ENCODE measurements at regions not wholly inside any gene's neighbourhood (a gene's known extent, or its start where the extent isn't known, plus 50 kb on each side); places are given as distances from the start of the nearest gene placed in this dataset.

- intact Hi-C loops (cut with DNase I): no loop called here
- TF ChIP-seq CTCF (IDR thresholded peaks at IDR 0.05): no peak
- no peak for TF ChIP-seq POLR2A (IDR thresholded peaks at IDR 0.05)
- Histone ChIP-seq H3K27me3 (no peaks in the 10 kb centered on the region), H3K4me3 (replicated peaks in 1 of 3) (no peak overlapping the region), H3K36me3 (no peaks in the 10 kb centered on the region), H3K4me1 (peaks cover 0 to 5% of the 10 kb centered on the region in 2 donors), H3K9me3 (no peaks in the 10 kb centered on the region), H3K27ac (no peak overlapping the region)
- no peak for DNase-seq
- WGBS, 2 donors: 96% methylated on average over 5 of the region's 5 CpGs
These were observed 230.4 kb upstream of the HS6ST1 start for GRCh38 chr2:128549094-128549493.

DNA sequence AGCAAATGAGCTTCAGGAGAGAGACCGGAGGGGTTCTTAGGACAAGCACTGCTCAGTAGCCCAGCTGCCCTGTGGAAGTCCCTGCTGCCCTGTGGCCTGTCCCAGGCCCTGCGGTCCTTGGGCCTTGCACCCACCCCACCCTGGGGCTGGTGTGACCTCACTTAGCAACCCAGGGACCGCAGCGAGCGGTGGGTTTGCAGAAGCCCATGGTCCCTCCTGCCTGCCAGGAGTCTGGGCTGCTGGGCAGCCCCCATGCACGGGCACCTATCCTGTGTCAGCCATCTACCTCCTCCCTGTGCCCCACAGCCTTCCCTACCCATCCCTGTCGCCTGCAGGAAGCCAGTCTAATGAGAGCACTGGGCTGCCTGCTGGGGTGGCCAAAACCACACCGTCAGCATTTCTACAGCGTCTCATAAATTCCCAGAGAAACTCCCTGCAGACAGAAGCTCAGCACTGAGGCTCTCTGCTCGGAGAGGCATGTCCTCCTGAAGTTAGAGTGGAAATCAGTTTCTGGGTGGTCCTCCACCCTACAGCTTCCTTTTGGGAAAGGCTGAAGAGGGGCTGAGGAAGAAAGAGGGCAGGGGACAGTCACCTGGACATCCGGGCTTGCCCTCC is 231.1 kb upstream of the HS6ST1 start:
- WGBS, 2 donors: 75 to 78% methylated on average over 10 to 11 of the region's 11 CpGs
- H3K4me3 ChIP-seq (replicated peaks in 1 of 3): no peak overlapping the region

GRCh38 chr2:128550389-128550788 is 231.7 kb upstream of the HS6ST1 start:
- Histone ChIP-seq H3K9me3 (no peaks in the 10 kb centered on the region), H3K4me3 (replicated peaks in 1 of 3) (no peak overlapping the region), H3K4me1 (no peaks in the 10 kb centered on the region), H3K27ac (no peak overlapping the region), H3K36me3 (no peaks in the 10 kb centered on the region), H3K27me3 (no peaks in the 10 kb centered on the region)
- no peak for TF ChIP-seq POLR2A (IDR thresholded peaks at IDR 0.05)
- no peak for TF ChIP-seq CTCF (IDR thresholded peaks at IDR 0.05)
- WGBS, 2 donors: 89% methylated on average over 6 of the region's 6 CpGs
- no peak for DNase-seq
- intact Hi-C loops (cut with DNase I): no loop called here

More for the DNA sequence above, 231.1 kb upstream of the HS6ST1 start:
- no peak overlapping the region for H3K27ac ChIP-seq
- DNase-seq: no peak
- intact Hi-C loops (cut with DNase I): no loop called here
- peaks cover 0 to 3% of the 10 kb centered on the region in 2 donors for H3K4me1 ChIP-seq
- no peaks in the 10 kb centered on the region for H3K9me3 ChIP-seq
- no peaks in the 10 kb centered on the region for H3K36me3 ChIP-seq
- no peaks in the 10 kb centered on the region for H3K27me3 ChIP-seq
- TF ChIP-seq POLR2A (IDR thresholded peaks at IDR 0.05) (no peak), CTCF (IDR thresholded peaks at IDR 0.05) (no peak)

DNA sequence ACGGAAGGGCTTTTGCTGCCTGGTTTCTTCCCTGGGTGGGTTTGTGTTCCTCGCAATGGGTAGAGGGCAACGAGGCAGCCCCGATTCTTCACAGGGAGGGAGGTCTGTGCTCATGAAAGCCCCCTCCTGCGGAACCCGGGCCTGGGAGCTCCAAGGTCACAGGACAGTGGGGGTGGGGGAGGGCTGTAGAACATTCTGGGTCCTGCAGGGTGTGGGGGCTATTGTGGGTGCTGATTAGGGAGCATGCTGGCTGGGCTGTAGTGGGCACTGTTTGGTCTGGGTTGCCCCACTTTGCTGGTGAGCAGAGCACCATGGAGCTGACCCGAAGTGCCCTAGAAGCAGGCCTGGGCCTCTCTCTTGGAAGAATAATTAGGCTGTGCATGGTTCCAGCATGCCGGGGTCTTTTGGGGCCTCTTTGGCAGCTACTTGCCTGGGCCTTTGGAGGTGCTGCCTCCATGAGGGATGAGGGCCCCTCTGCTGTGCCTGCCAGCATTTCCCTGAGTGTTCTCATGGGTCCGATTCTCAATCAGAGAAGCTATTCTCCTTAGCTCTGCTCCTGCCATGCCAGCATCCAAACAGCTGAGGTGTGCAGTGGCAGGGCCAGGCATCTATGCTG is 232.2 kb upstream of the HS6ST1 start:
- intact Hi-C loops (cut with DNase I): no loop called here
- no peak for TF ChIP-seq POLR2A (IDR thresholded peaks at IDR 0.05)
- H3K4me3 ChIP-seq (replicated peaks in 1 of 3): no peak overlapping the region

DNA sequence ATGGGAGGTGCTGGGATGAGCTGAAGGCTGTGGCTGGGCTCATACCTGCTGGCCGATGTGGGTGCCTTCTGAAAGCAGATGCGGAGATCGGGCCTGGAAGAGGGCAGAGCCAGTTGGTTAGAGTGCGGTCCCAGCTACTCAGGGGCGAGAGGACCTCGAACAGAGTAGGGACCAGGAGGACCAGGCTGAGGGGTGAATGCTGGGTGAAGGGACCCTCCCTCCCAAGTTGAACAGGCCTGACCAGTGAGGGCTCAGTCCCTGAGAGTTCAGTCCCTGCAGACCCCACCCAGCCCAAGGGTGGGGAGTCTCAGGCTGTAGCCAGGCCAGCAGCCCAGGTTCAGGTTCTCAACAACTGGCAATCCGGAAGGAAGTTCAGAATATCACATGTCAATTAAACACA is 232.8 kb upstream of the HS6ST1 start:
- Histone ChIP-seq H3K27me3 (no peaks in the 10 kb centered on the region), H3K36me3 (no peaks in the 10 kb centered on the region), H3K9me3 (no peaks in the 10 kb centered on the region), H3K27ac (no peak overlapping the region), H3K4me3 (replicated peaks in 1 of 3) (no peak overlapping the region), H3K4me1 (no peaks in the 10 kb centered on the region)
- no peak for TF ChIP-seq POLR2A (IDR thresholded peaks at IDR 0.05)
- TF ChIP-seq CTCF (IDR thresholded peaks at IDR 0.05): no peak
- no peak for DNase-seq
- WGBS, 2 donors: 96 to 100% methylated on average over 7 of the region's 7 CpGs
- intact Hi-C loops (cut with DNase I): no loop called here

More for the DNA sequence above, 232.2 kb upstream of the HS6ST1 start:
- Histone ChIP-seq H3K36me3 (no peaks in the 10 kb centered on the region), H3K27ac (no peak overlapping the region), H3K4me1 (no peaks in the 10 kb centered on the region), H3K9me3 (no peaks in the 10 kb centered on the region), H3K27me3 (no peaks in the 10 kb centered on the region)
- 87 to 95% methylated on average over 9 of the region's 9 CpGs for WGBS, 2 donors
- no peak for DNase-seq

Measured in thyroid gland (tissue), 4 donors.